Frontal cortex (tissue), 3 donors: ENCODE measurements at regions not wholly inside any gene's neighbourhood (a gene's known extent, or its start where the extent isn't known, plus 50 kb on each side); places are given as distances from the start of the nearest gene placed in this dataset.

Experiments
- DNase-seq, 2 donors: peaks; one replicate each; pipeline ENCODE4 v3.0.0; 2012; ENCODE audit warnings: low spot score in 2 of 2
- FAIRE-seq: peaks from 2 replicates; lab custom pipeline; 2012; peaks lifted over from hg19 to GRCh38; lab: Jason Lieb, UNC
- donor health status: control.
- donor health status: control.
- donor health status: control.

DNA sequence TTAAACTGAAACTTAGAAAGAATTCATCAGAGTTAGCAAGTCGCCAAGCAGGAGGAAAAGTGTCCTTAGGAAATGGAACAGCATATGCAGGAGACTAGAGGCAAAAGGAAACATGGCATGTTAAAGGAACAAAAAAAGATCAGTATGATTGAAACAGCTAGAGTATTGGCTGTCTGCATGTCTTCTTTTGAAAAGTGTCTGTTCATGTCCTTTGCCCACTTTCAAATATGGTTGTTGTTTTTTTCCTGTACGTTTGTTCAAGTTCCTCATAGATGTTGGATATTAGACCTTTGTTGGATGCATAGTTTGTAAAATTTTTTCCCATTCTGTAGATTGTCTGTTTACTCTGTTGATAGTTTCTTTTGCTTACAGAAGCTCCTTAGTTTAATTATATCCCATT lies 161.6 kb downstream of the NR4A2 start:
- DNase-seq (no peak), FAIRE-seq (no peak)

DNA sequence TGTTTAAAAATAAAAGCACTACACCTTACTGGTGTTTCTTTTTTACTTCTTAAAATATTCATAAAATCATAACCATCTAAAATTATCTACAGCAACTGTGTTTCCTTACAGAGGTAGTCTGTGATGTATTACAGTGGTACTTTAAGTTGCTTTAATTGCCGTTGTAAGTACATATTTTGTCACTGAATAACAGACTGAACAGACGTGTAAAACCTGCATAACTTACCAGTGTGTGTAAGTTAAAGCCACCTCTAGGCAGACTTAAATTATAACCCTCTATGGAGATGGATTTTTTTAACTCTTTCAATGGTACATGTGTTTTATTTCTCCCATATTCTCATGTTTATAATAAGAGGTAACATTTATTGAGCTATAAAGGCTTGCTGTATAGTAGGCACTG lies 166.8 kb downstream of the NR4A2 start:
- DNase-seq (no peak), FAIRE-seq (no peak)

DNA sequence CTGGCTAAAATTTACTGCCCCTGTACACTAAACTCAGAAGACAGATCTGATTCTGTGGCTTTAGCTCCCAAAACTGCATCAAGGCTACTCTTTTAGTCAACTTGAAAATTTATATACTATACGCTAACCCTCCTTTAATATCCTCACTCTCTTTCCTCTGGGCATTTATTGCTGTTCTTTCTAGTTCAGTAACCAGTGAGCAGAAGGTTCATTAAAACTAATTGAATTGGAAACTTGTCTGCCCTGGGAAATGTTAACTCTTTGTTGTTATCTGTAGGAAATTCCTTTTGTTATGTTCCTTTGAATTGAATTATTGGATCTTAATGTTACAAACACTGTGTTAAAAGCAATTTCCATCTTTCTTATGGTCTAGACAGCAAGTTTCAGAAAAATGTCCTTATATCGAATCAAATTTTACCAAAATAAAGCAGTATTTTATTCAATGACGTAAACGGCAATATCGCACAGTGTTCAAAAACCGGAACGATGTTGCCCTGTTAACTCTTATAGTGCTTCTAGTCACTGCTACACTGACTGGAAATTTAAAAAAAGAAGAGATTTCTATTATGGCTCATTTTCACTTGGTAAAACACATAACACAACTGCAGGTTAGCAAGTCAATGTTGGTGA lies 168.3 kb downstream of the NR4A2 start:
- FAIRE-seq (no peak), DNase-seq (no peak)

DNA sequence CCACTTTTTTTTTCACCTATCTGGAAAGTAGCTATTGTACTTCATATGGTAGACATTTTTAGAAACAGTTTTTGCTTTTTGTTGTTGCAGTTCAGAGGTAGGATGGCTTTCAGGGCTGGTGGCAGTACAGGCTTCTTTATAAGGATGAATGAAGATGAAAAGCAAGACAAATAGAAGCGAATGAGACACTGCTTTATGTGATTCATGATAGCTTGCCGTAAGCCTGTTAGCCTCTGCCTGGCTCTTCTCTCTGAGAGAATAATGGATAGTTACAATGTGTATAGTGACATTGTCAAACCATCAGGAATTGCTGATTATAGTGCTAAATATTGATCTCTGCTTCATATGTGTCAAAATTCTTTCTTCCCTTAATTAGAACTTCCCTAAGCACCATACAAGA lies 173.7 kb downstream of the NR4A2 start:
- FAIRE-seq = no peak

DNA sequence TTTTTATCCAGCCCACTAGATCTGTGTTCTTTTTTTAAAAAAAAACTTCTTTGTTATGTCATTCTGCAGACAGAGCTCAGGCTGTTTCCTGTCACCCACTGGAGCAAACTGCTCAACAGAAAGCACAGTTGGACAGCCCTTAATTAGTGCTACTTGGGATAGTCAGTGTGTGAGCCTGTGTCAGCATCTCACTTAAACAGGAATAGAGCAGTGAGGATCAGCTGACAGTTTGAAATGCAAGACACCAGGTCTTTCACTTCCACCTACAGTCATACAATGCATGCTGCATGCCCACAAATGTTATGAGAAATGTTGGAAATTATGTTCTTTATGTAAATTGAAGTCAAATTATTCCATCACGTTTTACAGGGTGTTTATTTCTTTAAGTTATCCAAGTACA lies 174.9 kb downstream of the NR4A2 start:
- DNase-seq (peak in 1 of 2 donors; percentile 0), FAIRE-seq (no peak)

More for the DNA sequence above, 173.7 kb downstream of the NR4A2 start:
- DNase-seq = no peak

DNA sequence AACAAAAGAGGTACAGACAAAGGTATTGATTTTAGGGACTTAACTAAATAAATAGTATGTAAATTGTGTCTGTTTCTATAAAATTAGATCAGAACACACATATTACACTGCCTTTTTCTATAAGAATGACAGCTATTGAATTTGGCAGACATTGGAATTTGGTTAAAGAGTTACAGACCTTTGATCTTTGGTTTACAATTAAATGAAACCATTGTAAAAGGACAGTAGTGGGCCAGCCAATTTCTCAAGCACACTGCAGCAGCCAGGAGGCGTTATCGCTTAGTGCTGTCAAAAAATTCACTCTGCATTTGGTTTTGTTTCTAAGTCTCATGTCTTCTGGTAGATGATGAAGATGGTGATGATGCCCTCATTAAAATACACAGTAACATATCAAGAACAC lies 175.9 kb downstream of the NR4A2 start:
- DNase-seq (no peak), FAIRE-seq (no peak)

DNA sequence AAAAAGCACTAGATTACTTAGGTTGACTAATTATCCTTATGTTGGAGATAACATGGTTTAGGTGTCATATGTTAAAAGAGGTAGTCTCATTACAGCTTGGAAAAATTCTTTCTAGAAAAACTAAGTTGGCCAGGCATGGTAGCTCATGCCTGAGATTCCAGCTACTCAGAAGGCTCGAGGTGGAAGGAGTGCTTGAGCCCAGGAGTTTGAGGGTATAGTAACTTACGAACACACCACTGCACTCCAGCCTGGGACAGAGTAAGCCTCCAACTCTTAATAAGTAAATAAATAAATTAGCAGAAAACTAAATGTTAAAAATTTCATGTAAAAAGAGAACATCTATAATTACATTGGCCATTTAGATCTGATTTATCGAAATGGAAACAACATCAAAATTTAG lies 177.2 kb downstream of the NR4A2 start:
- no peak for FAIRE-seq

DNA sequence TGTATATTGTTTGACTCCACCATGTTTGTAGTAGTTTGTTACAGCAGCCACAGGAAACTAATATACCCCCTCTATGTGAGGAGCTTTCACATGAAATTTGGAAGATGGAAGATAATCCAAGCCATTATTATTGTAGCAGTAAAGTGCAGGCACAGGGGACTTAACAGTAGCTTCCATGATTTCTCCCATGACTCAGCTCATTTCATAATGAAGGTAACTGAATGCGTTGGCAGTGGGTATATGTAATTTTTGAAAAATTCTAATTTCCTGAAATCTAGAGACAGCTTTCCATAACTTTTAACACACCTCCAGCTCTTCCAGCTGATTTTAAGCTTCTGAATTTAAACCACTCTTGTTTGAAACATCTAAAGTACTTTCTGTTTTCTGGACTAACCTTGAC lies 181.2 kb downstream of the NR4A2 start:
- DNase-seq = no peak
- no peak for FAIRE-seq

More for the DNA sequence above, 177.2 kb downstream of the NR4A2 start:
- no peak for DNase-seq

DNA sequence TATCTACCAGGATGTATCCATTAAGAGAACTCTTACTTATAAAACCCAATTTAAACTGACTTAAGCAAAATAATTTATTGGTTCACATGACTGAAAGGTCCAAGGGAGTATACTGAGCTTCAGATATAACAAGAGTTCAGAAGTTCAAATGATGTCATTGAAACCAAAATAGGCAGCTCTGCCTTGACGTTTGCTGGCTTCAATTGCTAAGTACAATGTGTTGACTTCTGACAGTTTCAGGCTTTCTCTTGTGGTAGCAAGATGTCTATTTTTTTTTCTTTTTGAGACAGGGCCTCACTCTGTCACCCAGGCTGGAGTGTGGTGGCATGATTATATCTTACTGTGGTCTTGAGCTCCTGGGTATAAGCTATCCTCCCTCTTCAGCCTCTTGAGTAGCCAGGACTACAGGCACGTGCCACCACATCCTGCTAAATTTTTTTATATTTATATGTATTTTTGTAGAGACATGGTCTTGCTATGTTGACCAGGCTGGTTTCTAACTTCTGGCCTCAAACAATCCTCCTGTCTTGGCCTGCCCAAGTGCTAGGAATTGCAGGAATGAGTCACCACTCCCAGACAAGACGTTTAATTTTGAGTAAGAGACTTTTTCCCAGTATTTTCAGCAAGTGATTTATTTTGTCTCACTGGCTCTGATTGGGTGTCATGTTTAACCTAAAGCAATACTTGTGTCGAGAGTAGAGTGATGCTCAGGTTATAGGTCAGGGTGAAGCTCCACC lies 184.8 kb downstream of the NR4A2 start:
- FAIRE-seq = no peak

DNA sequence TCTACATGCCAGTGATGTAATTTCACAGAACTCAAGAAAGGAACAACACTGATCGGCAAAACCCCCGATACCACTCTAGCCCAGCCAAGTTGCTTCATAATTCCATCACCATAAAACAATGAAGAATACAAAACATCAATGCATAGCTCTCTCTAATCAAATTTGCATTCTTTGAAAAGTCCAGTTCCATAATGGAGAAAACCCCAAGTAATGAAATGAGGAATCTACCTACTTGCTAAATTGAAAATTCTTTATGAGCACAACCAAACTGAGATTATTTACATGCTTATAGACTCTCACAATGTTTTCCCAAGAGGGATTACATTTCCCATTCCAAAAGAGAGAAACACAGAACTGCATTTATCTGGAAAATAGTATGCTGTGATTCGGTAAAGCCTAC lies 186.5 kb downstream of the NR4A2 start:
- no peak for DNase-seq
- no peak for FAIRE-seq

More for the DNA sequence above, 184.8 kb downstream of the NR4A2 start:
- DNase-seq = no peak

DNA sequence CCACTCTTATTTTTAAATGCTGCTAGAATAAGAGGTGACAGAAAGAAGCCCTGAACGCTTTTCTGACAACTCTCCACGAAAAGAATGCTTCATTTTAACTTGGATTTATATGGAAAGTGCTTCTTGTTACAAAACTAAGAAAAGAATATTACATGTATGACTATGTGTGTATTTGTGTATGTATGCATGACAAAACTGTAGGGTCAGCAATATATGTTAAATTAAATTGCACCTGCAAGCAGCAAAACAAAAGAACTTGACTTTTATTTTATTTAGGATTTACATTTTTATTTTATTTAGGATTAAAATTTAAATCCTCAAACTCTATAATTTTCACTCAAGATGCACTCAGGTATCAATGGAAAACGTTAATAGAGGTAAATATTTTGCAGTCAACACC lies 187.1 kb downstream of the NR4A2 start:
- DNase-seq (no peak), FAIRE-seq (no peak)

DNA sequence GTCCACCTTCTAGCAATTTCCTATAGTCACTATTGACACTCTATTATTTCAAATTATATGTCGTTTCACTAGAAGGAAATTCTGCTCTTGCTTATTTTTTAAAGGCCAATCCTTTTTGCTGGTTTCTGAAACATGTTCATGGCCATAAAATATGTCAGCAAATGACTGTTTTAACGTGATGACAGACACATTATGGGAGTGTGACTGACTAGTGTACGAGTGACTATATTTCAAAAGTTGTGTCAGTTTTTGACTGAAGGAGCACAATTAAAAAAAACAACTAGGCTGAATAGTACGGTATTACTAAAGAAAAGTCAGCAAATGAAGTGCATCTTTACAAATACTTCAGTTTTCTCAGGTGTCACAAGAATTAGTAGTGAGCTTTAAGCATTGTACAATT lies 196.0 kb downstream of the NR4A2 start:
- FAIRE-seq (no peak), DNase-seq (no peak)

DNA sequence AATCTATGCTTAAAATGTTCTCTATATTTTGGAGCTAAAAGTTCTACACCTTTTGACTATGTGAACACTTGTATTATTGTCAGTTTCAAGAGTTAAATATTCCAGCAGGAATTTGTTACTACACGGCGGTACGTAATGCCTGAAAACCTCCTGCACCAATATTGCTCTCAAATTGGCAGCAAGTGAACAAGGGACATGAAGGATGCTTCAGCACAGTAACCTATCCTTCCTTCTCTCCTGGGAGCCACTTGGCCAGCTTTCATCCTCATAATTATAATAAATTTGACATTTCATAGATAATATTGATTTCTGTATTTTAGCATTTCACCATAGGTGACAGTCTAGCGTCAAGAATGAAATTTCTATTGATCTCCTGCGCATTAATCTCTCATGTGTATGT lies 197.6 kb downstream of the NR4A2 start:
- DNase-seq = no peak
- FAIRE-seq = no peak

DNA sequence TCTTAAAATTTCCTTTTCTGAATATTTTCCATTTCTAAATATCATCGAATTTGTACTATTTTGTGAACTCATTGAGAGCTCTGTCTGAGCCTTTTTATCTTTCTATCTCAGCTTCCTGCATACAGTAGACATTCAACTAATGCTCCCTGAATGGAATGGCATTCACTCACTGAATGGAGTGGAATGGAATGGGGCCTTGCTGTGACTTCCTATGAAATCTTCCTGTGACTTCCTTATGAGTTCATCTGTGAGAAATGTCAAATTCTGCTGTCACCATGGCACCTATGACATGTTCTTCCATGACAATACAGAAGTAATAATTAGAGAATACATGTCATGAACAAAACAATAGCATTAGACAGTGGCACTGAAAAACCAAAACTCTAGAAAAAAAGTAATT lies 199.6 kb downstream of the NR4A2 start:
- DNase-seq (no peak), FAIRE-seq (no peak)

DNA sequence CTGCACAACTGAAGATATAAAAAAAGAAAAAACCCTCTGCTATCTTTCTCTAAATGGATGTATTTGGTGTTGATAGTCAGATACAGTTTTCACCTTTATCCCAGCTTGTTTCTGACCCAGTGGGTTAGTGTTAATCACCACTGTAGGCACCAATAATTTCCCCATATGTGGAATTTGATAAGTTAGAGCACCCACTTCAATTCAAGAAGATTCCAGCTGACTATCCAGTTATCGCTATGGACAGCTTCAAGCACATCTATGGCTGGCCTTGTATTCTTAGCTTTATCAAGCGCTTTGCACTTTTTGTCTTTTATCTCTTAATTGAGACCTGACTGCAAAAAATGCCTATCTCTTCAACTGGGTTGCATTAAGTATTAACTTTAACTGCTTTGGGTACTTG lies 200.4 kb downstream of the NR4A2 start:
- no peak for DNase-seq
- no peak for FAIRE-seq

DNA sequence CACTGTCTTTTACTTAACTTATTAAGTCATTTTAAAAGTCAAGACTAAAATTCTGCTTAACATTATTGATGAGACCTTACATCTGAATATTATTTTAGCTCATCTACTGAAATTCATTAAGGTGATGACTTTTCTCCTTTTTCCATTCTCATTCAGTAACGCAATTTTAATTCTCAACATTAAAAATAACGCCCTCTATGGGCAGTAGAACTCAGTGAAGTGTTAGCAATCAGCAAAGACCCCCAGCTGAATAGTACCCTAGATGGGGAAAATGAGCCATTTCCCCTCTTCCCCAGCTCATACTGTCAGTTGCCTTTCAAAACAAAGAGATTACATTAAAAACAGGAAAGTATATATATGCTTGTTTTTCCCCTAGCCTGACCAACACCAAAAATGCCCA lies 203.3 kb downstream of the NR4A2 start:
- FAIRE-seq (no peak), DNase-seq (no peak)

DNA sequence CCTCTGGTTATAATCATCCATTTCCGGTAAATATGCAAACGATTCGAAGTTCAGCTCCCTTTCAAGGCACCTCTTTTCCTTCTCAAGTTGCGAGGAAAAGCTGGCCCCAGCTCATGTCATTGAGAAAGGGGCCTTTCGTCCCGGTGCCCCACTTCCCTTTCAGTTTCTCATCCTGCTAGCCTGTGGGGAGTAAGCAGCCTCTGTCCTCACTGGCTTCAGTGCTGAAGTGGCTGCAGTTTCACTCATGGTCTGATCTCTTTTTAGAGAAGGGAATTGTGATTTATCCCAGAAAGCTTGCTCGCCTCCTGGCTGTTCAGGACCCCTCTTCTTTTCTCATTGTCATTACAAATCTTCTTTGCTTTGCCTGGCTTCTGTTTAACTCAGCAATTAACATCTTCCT lies 207.5 kb downstream of the NR4A2 start:
- DNase-seq = no peak
- FAIRE-seq = no peak

DNA sequence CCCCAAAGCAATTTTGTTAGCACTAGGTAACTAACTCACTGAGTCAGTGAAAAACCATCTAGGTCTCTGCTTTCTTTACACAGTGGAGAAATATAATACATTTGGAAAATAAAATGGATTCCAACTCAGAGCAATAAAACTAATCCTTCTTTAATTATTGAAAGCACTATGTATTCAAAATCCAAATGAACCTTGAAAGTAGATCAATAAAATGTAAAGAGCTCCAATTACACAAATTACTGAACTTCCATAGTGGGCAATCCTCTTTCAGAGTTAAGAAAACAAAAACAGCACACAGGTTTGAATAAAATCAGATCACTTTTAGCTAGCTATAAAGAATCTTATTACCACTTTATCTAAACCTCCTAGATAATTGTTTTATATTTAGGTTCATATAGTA lies 208.1 kb downstream of the NR4A2 start:
- FAIRE-seq (no peak), DNase-seq (no peak)

DNA sequence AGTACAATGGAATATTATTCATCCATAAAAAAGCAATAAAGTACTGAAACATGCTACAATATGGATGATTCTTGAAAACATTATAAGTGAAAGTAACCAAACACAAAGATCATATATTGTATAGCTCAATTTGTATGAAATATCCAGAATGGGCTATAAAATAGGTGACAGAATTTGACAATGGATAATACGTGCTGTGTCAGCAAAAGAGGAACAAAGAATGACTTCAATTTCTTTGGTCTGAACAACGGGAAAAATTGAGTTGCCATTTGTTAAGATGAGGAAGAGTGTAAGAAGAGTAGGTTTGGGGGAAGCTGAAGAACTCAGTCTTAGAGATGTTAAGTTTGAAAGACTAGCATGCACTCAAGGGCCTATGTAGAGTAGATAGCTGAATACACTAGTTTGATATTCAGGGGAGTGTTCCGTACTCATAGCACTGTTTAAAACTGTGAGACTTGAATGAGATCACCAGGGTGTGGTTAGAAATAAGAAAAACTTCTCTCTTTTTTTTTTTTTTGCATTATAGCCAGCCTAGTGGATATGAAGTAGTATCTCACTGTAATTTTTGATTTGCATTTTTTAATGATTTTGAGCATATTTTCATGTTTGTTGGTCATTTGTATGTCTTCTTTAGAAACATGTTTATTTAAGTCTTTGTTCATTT lies 213.6 kb downstream of the NR4A2 start:
- no peak for DNase-seq
- no peak for FAIRE-seq

DNA sequence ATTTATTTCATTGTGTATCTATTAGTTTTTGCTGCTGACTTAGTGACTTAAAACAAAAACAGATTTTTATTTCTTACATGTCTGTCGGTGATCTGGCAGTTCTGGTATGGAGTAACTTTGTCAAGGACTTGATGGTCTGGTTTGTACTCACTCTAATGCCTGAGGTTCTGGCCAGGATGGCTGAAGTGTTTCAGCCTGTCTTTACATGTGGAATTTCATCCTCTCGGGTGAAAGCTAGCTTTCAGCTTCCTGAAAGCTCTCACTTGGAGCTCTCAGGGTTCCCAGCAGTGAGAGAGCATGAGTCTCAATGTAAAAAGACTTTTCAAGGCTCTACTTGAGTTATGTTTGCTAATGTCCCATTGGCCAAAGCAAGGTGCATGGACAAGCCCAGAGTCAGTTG lies 216.4 kb downstream of the NR4A2 start:
- FAIRE-seq (no peak), DNase-seq (no peak)

DNA sequence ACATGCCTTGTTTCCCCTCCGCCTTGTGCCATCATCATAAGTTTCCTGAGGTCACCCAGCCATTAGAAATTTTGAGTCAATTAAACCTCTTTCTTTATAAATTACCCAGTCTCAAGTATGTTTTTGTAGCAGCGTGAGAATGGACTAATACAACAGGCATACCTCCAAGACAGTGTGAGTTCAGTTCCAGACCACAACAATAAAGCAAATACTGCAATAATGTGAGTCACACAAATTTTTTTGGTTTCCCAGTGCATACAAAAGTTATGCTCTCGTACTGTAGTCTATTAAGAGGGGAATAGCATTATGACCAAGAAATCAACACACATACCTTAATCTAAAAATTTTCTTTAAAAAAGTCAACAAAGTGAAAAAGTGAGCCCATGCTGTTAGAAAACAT lies 217.2 kb downstream of the NR4A2 start:
- no peak for FAIRE-seq

More for the DNA sequence above, 217.2 kb downstream of the NR4A2 start:
- no peak for DNase-seq
